ENCODE measurements at regions not wholly inside any gene's neighbourhood (a gene's known extent, or its start where the extent isn't known, plus 50 kb on each side); places are given as distances from the start of the nearest gene placed in this dataset.

DNA sequence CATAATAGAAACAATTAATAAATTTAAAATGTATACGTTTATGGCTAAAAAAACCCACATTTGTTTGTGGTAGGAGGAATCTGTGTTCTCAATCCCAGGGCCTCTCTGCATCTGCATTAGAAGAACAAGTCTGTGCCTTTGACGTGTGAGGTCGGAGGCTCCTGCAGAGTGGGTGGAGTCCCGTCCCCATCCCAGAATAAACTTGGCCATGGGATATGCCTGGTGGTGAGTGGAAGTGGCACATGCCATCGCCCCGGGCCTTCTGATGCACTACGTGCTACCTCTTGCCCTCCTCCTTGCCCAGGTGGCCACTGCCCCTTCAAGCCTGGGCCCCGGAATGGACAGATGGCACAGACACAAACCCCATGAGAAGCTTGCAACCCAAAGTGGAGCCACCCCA is 131.1 kb upstream of the NSMCE3 start:
- no peaks in the 10 kb centered on the region for H3K36me3 Mint-ChIP-seq (ENCODE audit: insufficient read depth)
- H3K4me1 Mint-ChIP-seq (ENCODE audit: low read depth in 2 of 2): no peaks in the 10 kb centered on the region

DNA sequence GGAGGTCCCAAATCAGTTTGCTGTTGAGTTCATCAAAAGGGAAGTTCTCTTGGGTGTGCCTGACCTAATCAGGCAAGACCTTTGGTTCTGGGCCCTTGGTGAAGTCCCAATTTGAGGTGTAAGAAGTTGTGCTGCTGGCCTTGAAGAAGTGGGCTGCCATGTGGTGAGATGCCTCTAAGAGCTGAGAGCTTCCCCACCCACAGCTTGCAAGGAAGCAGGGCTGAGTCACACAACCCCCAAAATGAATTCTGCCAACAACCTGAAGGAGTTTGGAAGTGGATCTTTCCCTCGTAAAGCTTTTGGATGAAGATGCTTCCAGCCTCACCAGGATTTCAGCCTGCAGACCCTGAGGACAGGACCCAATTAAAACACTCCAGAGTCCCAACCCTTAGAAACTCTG is 129.3 kb upstream of the NSMCE3 start:
- no peak overlapping the region for H3K27ac Mint-ChIP-seq
- ATAC-seq (replicated peaks) (no peak), DNase-seq (no peak)
- no peaks in the 10 kb centered on the region for H3K36me3 Mint-ChIP-seq (ENCODE audit: insufficient read depth)
- no peaks in the 10 kb centered on the region for H3K4me1 Mint-ChIP-seq (ENCODE audit: low read depth in 2 of 2)
- no peak overlapping the region for H3K4me3 Mint-ChIP-seq
- no peaks in the 10 kb centered on the region for H3K9me3 Mint-ChIP-seq
- H3K27me3 Mint-ChIP-seq: peaks cover 15 to 22% of the 10 kb centered on the region in 2 donors

More for the DNA sequence above, 131.1 kb upstream of the NSMCE3 start:
- no peak for ATAC-seq (replicated peaks)
- Mint-ChIP-seq H3K4me3 (no peak overlapping the region), H3K27me3 (peaks cover 15 to 33% of the 10 kb centered on the region in 2 donors), H3K9me3 (no peaks in the 10 kb centered on the region), H3K27ac (no peak overlapping the region)
- DNase-seq: no peak

DNA sequence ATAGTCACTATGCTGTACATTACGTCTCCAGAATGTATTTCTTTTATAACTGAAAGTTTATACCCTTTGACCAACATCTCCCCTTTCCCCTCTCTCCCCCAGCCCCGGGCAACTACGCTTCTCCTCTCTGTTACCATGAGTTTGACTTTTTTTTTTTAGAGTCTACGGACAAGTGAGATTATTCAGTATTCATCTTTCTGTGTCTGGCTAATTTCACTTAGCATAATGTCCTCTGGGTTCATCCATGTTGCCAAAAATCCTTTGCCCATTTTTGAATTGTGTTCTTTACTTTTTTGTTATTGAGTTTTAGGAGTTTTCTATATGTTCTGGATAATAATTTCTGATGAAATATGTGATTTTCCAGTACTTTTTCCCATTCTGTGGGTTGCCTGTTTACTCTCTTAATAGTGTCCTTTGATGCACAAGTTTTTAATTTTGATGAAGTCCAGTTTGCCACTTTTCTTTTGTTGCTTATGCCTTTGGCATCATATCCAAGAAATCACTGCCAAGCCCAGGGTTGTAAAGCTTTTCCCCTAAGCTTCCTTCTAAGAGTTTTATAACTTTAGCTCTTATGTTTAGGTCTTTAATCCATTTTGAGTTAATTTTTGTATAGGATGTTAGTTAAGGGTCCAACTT is 126.7 kb upstream of the NSMCE3 start:
- Mint-ChIP-seq H3K27ac (no peak overlapping the region), H3K4me1 (ENCODE audit: low read depth in 2 of 2) (no peaks in the 10 kb centered on the region), H3K4me3 (no peak overlapping the region), H3K36me3 (ENCODE audit: insufficient read depth) (no peaks in the 10 kb centered on the region), H3K9me3 (no peaks in the 10 kb centered on the region), H3K27me3 (peaks cover under 1 to 15% of the 10 kb centered on the region in 2 donors)
- ATAC-seq (replicated peaks) (no peak), DNase-seq (no peak)

DNA sequence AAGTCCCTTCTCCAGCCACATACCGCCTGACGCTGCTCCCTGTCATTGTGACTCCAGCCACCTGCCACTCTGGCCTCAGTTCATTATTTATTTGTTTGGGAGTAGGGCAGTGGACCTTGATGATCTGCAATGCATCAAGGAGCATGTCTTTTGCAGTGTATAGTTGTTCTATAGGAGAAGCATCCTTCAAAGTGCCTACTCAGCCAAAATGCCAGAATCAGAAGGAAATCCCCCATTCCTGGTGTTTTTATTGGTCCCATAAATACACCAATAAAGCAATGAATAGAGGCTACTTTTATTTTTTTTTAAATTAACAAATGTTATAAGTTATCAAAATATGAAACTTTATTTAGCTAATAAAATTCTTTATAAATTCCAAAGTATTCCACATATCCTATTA is 123.8 kb upstream of the NSMCE3 start:
- Mint-ChIP-seq H3K27me3 (peaks cover 0 to 6% of the 10 kb centered on the region in 2 donors), H3K4me1 (ENCODE audit: low read depth in 2 of 2) (no peaks in the 10 kb centered on the region), H3K9me3 (no peaks in the 10 kb centered on the region), H3K27ac (no peak overlapping the region), H3K4me3 (no peak overlapping the region), H3K36me3 (ENCODE audit: insufficient read depth) (no peaks in the 10 kb centered on the region)
- no peak for ATAC-seq (replicated peaks)
- no peak for DNase-seq

DNA sequence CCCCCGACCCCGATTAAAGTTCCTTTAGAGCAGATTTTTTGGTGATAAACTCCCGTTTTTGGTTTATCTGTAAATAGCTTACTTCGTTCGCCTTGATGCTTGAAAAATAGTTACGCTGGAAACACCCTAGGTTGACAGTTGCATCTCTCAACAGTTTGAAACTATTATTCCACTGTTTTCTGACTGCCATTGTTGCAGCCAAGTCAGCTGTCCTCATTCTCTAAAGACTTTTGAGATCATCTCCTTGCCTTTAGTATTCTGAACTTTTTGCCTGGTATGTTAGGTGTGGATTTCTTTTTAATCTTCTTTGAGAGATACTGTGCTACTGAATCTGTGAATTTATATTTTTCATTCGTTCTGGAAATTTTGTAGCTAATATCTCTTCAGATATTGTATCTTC is 122.7 kb upstream of the NSMCE3 start:
- Mint-ChIP-seq H3K27ac (no peak overlapping the region), H3K9me3 (no peaks in the 10 kb centered on the region), H3K4me3 (no peak overlapping the region), H3K27me3 (no peaks in the 10 kb centered on the region), H3K36me3 (ENCODE audit: insufficient read depth) (no peaks in the 10 kb centered on the region), H3K4me1 (ENCODE audit: low read depth in 2 of 2) (no peaks in the 10 kb centered on the region)
- ATAC-seq (replicated peaks): no peak
- DNase-seq: no peak

DNA sequence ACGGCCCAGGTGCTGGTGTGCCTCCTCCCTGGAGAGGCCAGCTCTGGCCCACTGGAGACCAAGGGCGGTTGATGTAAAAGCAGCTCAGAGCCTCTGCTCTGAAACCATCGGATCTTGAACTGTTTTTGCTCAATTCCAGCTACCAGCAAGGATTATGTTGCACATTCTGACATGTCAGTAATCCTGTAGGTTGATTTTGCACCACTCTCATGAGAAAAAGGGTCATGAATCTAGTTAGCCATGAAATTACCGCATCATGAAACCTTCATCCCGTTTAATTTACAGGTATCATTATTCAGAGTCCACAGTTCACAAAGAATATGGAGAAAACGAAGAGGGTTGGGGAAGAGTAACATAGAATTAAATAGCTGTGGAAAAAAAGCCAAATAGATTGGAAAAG is 120.4 kb upstream of the NSMCE3 start:
- H3K27ac Mint-ChIP-seq: no peak overlapping the region
- peaks cover 2 to 13% of the 10 kb centered on the region in 2 donors for H3K27me3 Mint-ChIP-seq
- ATAC-seq (replicated peaks) (no peak), DNase-seq (no peak)
- H3K36me3 Mint-ChIP-seq (ENCODE audit: insufficient read depth): no peaks in the 10 kb centered on the region
- no peaks in the 10 kb centered on the region for H3K9me3 Mint-ChIP-seq
- H3K4me3 Mint-ChIP-seq: no peak overlapping the region
- no peaks in the 10 kb centered on the region for H3K4me1 Mint-ChIP-seq (ENCODE audit: low read depth in 2 of 2)

DNA sequence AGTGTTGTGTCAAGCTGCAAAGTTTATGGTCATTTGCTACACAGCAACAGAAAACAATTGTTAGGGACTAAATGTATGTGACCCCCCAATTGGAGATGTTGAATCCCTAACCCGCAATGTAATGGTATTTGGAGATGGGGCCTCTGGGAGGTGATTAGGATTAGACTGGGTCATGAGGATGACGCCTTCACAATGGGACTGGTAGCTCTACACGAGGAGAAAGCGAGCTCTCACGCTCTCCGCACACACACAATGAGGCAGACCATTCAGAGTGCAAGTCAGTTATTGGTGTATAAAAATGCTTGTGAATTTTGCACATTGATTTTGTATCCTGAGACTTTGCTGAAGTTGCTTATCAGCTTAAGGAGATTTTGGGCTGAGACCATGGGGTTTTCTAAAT is 116.9 kb upstream of the NSMCE3 start:
- no peak for DNase-seq
- no peaks in the 10 kb centered on the region for H3K36me3 Mint-ChIP-seq (ENCODE audit: insufficient read depth)
- no peaks in the 10 kb centered on the region for H3K4me1 Mint-ChIP-seq (ENCODE audit: low read depth in 2 of 2)
- no peak overlapping the region for H3K27ac Mint-ChIP-seq
- peaks cover 23 to 44% of the 10 kb centered on the region in 2 donors for H3K27me3 Mint-ChIP-seq
- ATAC-seq (replicated peaks): no peak
- no peak overlapping the region for H3K4me3 Mint-ChIP-seq
- no peaks in the 10 kb centered on the region for H3K9me3 Mint-ChIP-seq

DNA sequence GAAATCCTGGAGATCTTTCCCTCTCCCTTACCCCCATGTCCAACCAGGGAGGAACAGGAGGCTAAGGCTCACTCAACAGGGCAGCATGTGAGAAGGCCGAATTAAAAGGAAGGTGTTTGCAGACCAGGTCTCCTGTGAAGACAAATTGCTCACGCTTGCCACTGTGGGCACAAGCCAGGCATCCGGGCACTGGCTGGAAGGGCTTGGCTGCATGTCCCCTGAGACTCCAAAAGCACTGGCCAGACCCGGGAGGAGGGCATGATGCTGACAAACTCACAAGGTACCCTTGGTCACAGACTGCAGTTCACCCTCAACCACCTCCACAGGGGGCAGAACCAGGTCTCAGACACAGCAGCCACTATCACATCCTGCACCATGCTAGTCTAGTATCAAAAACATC is 113.7 kb upstream of the NSMCE3 start:
- Mint-ChIP-seq H3K27me3 (peaks cover 23 to 44% of the 10 kb centered on the region in 2 donors), H3K9me3 (no peaks in the 10 kb centered on the region), H3K36me3 (ENCODE audit: insufficient read depth) (no peaks in the 10 kb centered on the region), H3K4me3 (no peak overlapping the region), H3K27ac (no peak overlapping the region), H3K4me1 (ENCODE audit: low read depth in 2 of 2) (no peaks in the 10 kb centered on the region)
- DNase-seq: no peak
- no peak for ATAC-seq (replicated peaks)

DNA sequence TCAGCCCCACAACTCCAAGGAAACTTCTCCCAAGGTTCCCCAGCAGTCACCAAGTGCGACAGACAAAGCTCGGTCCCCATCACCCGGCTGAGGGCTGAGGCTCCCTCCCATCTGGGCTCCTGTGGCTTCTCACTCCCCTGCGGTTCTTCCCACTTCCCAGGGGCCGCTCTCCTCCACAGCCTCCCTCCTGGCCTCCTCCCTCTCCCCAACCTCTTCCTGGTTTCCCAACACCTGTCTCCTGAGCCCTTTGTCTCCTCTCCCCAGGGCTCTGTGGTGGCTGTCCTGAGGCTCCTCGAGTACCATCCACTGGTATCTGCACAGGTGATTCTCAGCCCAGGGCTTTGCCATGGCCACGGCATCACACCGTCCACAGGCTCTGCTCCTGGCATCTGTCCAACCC is 113.2 kb upstream of the NSMCE3 start:
- Mint-ChIP-seq H3K27ac (no peak overlapping the region), H3K4me3 (no peak overlapping the region), H3K27me3 (peaks cover 23 to 45% of the 10 kb centered on the region in 2 donors), H3K4me1 (ENCODE audit: low read depth in 2 of 2) (no peaks in the 10 kb centered on the region), H3K36me3 (ENCODE audit: insufficient read depth) (no peaks in the 10 kb centered on the region), H3K9me3 (no peaks in the 10 kb centered on the region)
- ATAC-seq (replicated peaks) (no peak), DNase-seq (no peak)

DNA sequence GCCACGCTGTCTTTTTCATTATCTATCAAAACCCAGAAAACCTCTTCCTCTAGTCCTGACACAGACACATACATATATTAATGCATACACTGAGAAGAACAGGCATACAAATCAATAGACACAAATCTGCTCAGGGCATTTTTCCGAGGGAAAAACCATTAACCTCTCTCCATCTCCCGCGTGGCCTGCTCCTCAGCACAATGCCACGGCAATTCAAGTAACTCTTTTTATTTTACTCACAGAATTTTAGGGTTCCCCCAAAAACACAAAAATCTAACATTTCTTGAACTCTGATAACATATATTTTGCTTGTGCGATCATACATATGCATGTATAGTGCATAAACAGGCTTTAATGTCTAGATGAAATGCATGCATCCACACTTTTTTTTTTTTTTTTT is 110.8 kb upstream of the NSMCE3 start:
- Mint-ChIP-seq H3K27me3 (peaks cover 24 to 53% of the 10 kb centered on the region in 2 donors), H3K36me3 (ENCODE audit: insufficient read depth) (no peaks in the 10 kb centered on the region), H3K4me1 (ENCODE audit: low read depth in 2 of 2) (no peaks in the 10 kb centered on the region), H3K9me3 (no peaks in the 10 kb centered on the region), H3K27ac (no peak overlapping the region), H3K4me3 (no peak overlapping the region)
- ATAC-seq (replicated peaks) (no peak), DNase-seq (no peak)

DNA sequence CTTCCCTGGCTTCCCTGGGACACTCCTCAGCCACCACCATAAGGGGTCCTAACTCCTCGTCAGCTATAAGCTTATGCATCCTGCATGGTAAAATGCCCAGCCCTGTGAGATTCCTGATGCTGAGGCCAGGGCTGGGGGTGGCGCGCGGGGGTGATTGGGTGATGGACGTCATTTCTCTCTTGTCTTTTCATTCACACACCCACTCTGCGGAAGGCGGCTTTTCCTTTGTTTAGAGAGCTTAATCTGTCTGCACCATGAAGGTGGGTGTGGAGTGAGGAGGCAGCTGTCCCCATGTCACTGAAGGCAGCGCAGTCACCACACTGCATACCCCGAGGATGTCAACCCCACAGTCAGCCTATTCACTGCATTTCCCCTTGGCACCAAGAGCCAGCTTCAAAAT is 110.0 kb upstream of the NSMCE3 start:
- H3K4me1 Mint-ChIP-seq (ENCODE audit: low read depth in 2 of 2): no peaks in the 10 kb centered on the region
- no peak overlapping the region for H3K27ac Mint-ChIP-seq
- ATAC-seq (replicated peaks) (no peak), DNase-seq (no peak)
- no peaks in the 10 kb centered on the region for H3K36me3 Mint-ChIP-seq (ENCODE audit: insufficient read depth)
- H3K27me3 Mint-ChIP-seq: peaks cover 26 to 52% of the 10 kb centered on the region in 2 donors
- no peak overlapping the region for H3K4me3 Mint-ChIP-seq
- H3K9me3 Mint-ChIP-seq: no peaks in the 10 kb centered on the region

DNA sequence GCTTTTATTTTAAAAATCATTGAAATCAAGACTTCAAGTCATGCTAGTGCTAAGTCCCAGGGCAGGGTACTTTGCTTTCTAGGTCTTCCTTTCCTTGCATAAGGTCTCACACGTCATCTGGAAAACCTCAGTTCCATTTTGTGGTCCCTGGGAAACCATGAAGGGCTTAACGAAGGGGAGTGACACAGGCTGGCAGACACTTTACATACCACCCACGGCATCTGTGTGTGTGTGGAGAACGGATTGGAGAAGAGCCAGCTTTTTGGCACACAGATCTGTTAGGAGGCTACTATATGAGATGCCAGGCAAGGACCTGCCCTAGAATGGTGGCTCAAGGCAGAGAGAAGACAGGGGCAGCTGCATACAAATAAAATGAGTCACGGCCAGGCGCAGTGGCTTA is 107.5 kb upstream of the NSMCE3 start:
- H3K4me1 Mint-ChIP-seq (ENCODE audit: low read depth in 2 of 2): no peaks in the 10 kb centered on the region
- H3K4me3 Mint-ChIP-seq: no peak overlapping the region
- DNase-seq (no peak), ATAC-seq (replicated peaks) (no peak)
- H3K27me3 Mint-ChIP-seq: peaks cover 15 to 27% of the 10 kb centered on the region in 2 donors
- H3K27ac Mint-ChIP-seq: no peak overlapping the region
- H3K36me3 Mint-ChIP-seq (ENCODE audit: insufficient read depth): no peaks in the 10 kb centered on the region
- H3K9me3 Mint-ChIP-seq: no peaks in the 10 kb centered on the region

DNA sequence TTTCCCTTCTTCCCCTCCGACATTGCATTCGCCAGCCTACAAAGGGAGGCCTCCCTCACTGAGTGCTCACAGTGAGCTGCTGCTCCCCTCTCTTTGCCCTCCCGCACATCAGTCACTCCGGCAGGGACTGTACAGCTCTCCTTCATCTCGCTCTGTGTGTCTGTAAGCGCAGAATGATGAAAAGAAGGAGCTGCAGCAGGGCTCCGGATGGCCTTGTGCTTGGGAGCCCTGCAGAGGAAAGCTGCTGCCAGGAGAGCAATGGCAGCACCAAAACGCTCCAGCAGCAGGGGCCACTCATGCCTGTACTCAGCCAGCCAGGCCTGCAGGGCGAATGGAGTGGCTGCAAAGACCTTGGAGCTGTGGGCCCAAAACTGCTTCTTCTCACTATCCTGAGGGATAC is 107.0 kb upstream of the NSMCE3 start:
- ATAC-seq (replicated peaks) (no peak), DNase-seq (no peak)
- Mint-ChIP-seq H3K4me1 (ENCODE audit: low read depth in 2 of 2) (no peaks in the 10 kb centered on the region), H3K27me3 (peaks cover 15 to 25% of the 10 kb centered on the region in 2 donors), H3K9me3 (no peaks in the 10 kb centered on the region), H3K27ac (no peak overlapping the region), H3K36me3 (ENCODE audit: insufficient read depth) (no peaks in the 10 kb centered on the region), H3K4me3 (no peak overlapping the region)

DNA sequence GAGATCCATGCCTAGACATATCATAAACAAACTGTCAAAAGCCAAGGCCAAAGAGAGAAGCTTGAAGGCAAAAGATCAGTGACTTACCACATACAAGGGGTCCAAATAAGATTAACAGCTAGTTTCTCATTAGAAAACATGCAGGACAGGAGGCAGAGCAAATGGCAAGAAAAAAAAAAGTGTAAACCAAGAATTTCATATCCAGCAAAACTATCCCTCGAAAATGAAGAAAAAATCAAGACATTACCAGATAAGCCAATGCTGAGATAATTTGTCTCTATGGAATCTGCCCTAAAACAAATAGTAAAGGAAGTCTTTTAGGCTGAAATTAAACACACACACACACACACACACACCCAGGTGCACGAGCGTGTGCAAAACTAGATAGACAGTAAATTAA is 99.6 kb upstream of the NSMCE3 start:
- Mint-ChIP-seq H3K9me3 (peaks cover 0 to 7% of the 10 kb centered on the region in 2 donors), H3K4me3 (no peak overlapping the region), H3K36me3 (ENCODE audit: insufficient read depth) (no peaks in the 10 kb centered on the region), H3K4me1 (ENCODE audit: low read depth in 2 of 2) (no peaks in the 10 kb centered on the region), H3K27ac (no peak overlapping the region), H3K27me3 (peaks cover 21 to 24% of the 10 kb centered on the region in 2 donors)
- no peak for DNase-seq
- no peak for ATAC-seq (replicated peaks)
